ENCODE measurements at regions not wholly inside any gene's neighbourhood (a gene's known extent, or its start where the extent isn't known, plus 50 kb on each side); places are given as distances from the start of the nearest gene placed in this dataset.
A peak's percentile ranks its signal among the peaks of the same experiment; 100 is the strongest.
"Not testable (repeated sequence)": the region's sequence is repeated elsewhere in the genome, so short reads cannot be mapped to it uniquely, and the experiment has no call there.

DNA sequence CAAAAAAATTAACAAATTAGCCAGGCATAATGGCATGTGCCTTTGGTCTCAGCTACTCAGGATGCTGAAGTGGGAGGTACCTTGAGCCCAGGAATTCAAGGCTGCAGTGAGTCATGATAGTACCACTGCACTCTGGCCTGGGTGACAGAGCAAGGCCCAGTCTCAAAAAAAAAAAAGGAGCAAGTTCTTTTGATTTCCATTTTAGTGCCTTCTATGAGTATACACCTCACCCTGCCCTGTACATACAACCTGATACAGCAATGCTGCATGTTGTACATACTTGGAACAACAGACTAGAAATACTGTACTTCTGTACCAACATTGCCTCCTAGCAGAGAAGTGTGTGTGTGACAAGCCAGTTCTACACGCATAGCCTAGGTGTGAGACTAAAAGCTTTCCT, 97.3 kb upstream of the CARMIL1 start:
- DNase-seq (ENCODE audit: low read depth) = no peak

DNA sequence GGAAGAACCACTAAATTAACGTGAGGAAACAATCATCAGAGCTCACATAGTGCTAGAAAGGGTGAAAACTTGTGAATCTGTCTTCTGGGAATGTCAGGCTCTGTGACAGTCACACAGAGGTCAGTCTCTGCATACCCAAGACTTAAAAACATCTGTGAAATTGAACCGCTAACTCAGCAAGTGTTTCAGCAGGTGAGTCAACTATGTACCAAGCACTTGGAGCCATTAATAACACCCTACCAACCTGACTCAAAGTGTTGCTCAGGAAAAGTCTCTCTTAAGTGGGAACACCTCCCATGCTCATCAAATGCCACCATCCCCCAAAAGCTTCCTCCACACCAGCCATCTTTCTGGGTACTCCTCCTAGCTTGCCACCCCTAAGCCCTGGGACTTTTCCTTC, 92.3 kb upstream of the CARMIL1 start:
- DNase-seq (ENCODE audit: low read depth) = no peak

DNA sequence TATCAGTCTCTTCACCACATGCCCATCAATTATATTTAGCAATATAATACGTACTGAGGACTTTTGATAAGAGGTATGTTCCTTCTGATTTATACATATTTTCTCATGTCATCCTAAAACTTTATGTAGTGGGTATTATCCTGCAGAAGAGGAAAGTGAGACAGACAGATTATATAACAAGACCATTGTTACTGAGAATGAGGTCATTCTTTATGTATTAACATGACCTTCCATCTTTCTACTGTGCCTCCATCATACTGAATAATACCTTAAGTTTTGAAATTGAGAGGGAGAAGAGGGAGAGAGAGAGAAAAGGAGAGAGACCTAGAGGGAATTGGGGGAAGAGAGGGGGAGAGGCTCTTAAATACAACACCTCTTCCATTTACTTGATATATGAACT, 90.9 kb upstream of the CARMIL1 start:
- DNase-seq (ENCODE audit: low read depth) = no peak

DNA sequence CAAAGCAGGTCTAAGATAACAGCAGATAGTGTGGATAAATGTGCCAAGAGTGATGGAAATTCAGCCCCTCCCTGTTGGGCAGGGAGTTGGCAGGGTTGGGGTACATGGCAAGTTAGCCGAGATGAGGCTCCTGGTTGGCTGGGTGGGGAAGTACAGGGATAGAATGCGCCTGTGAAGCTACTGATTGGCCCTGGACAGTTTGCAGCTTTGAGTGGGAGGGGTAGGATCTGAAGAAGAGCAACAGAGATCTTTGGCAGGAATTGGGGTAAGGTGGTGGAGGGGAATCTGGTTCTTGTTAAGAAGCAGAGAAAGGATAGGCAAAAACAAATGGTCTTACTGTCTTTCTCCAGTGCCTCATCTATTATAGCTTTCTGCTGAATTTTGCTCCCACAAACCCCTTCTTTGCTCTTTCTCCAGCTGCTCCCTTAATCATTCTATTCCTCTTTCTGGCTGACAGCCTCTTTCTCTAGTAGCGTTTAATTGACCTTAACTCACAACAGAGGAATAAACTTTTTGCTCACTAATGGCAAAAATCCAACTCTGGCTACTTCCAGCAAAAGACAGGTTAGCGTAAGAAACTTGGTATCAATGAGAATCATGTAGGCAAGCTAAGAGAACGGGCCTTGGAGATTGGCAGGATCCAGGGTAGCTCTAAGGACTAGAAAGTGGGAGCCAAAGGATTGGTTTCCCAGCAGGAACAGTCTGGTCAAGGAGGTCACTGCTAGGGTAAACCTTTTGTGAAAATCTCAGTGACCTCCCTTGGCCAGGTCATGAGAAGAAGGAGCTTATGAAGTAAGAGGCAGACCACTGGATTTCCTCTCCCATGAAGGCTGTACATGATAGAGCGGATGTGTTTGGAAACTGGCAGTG, 86.3 kb upstream of the CARMIL1 start:
- DNase-seq (ENCODE audit: low read depth) = no peak

DNA sequence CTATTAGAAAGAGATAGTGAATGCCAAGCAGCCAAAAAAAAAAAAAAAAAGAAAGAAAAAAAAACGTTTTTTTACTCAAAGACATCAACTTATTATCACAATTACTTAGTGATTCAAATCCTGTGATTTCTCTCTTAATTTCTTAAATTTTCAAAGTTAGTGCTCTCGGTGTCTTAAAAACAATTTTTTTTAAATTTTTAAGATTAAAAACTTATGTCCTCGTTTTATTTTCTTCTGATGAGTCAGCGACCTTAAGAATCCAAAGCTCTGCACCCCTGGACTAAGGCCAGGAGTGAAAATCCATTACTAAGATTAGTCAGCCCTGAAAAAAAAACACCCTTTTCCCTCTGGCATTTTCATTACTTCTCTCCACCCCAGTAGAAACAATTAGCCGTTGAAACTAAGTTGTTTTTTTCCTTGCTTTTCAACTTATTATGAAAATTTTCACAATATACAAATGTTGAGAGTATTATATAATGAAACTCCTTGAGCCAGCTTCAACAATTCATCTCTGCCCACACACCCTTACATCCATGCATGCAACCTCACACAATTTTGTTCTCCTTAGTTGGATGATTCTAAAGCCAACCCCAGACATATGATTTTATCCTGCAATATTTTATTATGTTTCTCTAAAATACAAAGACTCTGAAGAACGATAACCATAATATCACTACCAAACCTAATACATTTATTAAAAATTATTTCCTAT, 85.6 kb upstream of the CARMIL1 start:
- DNase-seq (ENCODE audit: low read depth) = no peak

DNA sequence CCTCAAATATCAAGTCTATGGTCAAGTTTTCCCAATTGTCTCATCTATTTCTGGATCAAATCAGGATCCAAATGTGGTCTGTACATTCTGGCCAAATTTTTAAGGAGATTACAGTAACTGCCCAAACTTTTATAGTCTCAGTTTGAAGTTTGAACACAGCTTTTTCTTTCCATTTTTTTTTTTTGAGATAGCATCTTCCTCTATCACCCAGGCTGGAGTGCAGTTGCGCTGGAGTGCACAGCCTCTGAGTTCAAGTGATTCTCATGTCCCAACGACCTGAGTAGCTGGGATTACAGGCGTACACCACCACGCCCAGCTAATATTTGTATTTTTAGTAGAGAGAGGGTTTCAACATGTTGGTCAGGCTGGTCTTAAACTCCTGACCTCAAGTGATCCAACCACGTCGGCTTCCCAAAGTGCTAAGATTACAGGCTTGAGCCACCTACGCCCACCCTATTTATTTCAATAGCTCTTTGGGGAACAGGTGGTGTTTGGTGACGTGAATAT, 84.9 kb upstream of the CARMIL1 start:
- DNase-seq (ENCODE audit: low read depth) = no peak

DNA sequence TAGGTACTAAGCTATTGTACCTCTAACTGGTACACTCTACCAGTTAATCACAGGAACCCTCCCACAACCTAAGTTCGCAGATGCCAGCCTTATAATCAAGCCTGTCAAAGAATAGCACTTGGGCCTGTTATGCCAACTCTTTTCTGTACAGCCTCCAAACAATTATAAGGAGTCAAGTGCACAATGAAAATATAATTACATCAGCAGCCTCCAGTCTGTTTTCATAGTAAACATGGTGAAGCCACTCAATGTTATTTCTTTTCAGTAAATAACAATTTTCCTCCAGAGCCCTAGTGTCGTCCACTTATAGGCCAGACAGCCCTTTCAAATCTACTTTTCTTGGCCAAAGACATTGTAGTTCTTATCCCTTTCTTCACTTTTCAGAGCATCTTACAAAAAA, 82.7 kb upstream of the CARMIL1 start:
- no peak for DNase-seq (ENCODE audit: low read depth)

DNA sequence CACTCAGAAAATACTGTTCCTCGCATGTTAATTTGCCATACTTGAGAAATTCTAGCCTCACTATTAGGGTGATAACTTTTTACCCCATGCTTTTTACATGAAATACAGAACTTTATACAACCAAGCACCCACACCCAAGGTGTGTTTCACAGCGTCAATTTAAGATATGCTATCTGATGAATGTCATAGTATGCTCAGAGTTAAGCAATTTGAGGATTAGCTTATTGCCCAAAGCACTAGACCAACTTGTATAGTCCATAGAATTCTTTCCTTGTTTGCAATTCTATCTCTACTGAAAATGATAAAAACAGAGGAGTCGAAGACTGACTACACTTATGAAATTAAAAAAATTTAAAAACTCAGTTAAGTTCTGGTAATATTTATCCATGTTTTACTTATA, 82.1 kb upstream of the CARMIL1 start:
- DNase-seq (ENCODE audit: low read depth) = no peak

DNA sequence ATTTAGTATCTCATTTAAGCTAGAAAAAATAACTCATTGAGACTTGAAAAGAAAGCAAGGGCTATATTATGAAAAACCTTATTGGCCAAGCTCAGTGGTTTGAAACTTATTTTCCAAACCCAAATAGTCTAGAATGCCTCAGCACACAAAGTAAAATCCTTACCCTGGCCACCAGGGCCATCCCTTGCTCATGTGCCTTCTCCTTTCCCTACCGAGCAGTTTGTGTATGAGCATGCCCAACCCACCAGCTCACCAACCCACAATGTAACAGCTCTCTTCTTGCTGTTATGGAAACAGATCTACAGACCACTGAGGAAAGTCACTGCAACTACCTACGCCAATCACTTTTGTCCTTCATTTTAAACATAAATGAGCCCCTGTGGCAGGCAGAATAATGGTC, 79.6 kb upstream of the CARMIL1 start:
- DNase-seq (ENCODE audit: low read depth) = no peak

DNA sequence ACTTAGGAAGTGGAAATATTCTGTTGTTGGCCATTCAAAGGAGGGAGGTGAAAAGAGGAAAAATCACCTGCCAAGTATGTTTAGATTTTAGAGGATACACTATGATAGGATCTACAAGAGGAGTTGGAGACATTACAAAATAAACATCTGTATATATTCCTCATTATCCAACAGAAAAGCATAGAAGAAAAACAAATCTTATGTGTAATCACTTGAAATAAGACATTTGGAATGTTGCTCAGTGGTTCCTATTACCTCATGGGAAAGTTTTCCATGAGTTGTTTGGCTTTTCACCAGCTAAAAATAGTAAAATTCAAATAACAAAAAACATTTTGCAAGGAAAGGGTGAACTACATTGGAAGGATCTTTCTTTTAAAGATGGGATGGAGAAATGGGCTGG, 76.7 kb upstream of the CARMIL1 start:
- no peak for DNase-seq (ENCODE audit: low read depth)

DNA sequence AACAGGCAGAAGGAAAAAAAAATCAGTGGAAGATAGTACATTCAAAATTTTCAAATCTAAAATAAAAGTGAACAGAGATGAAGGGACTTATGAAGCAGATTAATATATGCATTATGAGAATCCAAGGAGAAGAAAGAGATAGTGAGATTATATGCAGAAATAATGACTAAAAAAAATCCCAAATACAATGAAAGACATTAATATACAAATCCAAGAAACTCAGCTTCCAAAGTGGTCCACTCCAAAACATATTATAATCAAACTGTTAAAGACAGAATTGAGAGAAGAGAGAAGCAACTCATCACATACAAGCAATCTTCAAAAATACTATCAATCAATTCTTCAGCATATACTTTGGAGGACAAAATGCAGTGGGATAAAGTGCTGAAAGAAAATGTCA, 73.5 kb upstream of the CARMIL1 start:
- no peak for DNase-seq (ENCODE audit: low read depth)

DNA sequence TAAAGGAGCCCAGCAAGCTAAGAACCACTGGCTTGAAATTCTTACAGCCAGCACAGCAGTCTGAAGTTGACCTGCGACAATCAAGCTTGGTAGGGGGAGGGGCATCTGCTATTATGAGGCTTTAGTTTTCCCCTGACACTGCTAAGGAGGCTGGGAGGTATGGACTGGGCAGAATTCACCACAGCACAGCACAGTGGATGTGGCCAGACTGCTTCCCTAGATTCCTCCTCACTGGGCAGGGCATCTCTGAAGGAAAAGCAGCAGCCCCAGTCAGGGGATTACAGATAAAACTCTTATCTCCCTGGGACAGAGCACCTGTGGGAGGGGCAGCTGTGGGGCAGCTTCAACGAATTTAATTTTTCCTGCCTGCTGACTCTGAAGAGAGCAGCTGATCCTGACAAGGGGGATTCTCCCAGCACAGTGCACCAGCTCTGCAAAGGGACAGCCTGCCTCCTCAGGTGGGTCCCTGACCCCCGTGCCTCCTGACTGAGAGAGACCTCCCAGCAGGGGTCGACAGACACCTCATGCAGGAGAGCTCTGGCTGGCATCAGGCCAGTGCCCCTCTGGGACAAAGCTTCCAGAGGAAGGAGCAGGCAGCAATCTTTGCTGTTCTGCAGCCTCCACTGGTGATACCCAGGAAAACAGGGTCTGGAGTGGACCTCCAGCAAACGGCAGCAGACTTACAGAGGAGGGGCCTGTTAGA, 71.6 kb upstream of the CARMIL1 start:
- DNase-seq (ENCODE audit: low read depth) = not testable (repeated sequence)

DNA sequence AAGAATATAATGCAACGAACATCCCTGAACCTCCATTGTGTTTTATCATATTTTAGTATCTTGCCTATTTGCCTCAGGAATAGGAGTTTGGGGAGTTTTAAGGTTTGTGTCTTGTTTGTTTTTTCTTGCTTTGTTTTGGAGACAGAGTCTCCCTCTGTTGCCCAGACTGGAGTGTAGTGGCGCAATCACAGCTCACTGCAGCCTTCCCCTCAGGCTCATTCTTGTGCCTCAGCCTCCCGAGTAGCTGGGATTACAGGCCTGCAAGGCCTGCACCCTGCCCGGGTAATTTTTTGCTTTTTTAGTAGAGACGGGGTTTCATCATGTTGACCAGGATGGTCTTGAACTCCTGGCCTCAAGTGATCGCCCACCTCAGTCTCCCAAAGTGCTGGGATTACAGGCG, 63.3 kb upstream of the CARMIL1 start:
- DNase-seq (ENCODE audit: low read depth) = no peak

DNA sequence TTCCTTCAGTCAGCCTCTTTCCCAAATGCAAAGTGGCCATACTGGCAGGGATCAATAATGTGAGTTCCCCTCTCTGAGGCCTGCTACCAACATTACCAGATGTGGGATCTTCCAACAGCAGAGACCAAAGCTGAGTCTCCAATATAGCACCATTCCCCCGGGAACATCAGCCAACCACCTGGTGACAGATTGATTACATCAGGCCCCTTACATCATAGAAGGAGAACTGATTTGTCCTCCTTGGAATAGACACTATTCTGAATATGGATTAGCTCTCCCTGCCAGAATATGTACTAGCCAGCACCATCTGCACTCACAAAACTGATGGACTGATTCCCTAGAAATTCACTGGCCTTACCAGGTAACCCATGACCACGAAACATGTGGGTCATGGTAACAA, 61.9 kb upstream of the CARMIL1 start:
- DNase-seq (ENCODE audit: low read depth) = no peak

DNA sequence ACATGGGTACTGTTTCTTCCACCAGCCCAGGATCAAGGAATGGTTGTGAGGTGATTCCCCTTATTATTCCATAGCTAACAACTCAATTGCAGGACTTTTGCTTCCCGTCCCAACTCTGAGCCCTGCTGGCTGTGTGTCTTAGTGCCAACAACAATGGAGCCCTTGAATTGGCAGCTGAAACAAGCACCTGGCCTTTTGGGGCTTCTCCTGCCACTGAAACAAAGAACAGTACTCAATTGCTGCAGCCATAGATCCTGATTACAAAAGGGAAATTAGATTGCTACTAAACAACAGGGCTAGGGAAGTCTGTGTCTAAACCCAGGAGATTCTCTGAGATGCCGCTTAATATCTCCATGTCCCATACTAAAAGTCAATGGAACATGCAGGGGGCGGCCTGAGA, 61.3 kb upstream of the CARMIL1 start:
- DNase-seq (ENCODE audit: low read depth) = no peak

DNA sequence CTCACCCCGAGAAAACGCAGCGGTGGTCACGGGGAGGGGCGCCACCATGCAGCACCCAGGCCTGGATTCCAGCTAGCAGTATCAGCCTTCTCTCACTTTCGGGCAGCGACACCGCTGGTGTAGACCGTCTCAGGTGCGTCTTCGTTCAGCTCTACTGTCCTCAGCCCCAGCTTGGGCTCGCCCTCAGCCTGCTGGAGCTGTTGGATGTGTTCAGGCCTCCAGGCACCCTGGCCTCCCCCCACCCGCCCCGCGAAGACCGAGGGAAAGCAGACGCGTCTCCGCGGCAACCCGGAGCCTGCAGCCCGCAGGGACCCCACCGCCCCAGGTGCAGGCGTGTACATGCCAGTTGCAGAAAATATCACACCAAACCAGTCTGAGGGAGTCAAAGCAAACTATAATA, 60.8 kb upstream of the CARMIL1 start:
- no peak for DNase-seq (ENCODE audit: low read depth)

DNA sequence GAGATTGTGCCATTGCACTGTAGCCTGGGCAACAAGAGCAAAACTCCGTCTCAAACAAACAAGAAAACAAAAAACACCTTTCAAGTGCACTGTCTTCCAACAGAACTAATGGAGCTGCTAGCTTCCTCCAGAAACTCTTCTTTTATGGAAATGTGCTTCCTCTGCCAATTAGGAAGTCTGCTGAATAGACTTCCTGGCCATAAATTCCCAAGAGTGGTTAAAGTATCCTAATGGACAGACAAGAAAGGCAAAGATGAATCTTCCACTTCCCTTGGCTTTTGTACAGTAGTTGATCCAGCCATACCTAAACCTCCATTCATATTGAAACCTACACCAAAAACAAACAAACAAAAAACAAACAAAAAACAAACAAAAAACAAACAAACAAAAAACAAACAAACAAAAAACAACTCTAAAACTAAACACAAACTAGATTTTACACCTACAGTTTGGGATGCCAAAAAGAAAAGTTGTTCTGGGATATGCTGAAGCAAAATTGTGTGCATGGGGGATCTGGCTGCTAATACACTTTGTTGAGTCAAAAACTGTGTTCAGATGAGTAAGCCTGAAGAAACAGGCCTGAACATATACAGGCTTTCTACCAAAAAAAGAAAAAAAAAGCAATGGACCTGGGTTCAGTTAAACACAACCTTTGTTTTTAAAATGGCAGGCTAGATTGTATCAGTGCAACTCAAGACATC, 59.8 kb upstream of the CARMIL1 start:
- no peak for DNase-seq (ENCODE audit: low read depth)

DNA sequence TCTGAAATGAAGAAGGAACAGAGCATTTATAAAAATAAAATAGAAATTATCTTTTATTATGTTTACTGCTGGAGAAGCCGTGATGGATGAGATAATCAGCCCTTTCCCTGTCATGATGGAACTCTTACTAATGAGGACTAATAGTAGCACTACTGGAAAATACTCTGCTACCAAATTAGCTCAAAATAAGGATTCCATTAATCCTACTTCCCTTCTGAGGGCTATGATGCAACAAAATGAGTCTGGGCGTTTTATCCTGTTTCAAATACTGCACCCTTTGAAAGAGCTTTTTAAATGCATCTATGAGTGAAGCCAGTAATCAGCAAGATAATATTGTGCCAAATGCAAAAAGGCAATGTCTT, 59.3 kb upstream of the CARMIL1 start:
- no peak for DNase-seq (ENCODE audit: low read depth)

DNA sequence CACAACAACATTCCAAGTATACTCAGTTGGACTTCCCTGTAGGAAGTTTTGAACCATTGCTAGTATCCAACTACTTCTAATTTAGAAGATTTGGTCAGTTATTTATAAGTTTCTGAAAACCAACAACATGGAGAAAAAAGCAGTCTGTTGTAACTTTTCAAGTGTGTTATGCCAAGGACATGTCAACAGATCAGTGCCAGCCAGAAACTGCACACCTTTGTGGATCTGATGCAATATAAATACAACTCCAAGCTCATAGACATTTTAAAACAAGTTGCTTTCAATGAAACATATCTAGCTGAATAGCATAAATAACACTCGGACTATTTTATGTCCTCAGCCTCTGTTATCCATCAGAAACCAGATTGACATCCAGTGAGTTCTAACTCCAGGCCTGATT, 58.3 kb upstream of the CARMIL1 start:
- no peak for DNase-seq (ENCODE audit: low read depth)

DNA sequence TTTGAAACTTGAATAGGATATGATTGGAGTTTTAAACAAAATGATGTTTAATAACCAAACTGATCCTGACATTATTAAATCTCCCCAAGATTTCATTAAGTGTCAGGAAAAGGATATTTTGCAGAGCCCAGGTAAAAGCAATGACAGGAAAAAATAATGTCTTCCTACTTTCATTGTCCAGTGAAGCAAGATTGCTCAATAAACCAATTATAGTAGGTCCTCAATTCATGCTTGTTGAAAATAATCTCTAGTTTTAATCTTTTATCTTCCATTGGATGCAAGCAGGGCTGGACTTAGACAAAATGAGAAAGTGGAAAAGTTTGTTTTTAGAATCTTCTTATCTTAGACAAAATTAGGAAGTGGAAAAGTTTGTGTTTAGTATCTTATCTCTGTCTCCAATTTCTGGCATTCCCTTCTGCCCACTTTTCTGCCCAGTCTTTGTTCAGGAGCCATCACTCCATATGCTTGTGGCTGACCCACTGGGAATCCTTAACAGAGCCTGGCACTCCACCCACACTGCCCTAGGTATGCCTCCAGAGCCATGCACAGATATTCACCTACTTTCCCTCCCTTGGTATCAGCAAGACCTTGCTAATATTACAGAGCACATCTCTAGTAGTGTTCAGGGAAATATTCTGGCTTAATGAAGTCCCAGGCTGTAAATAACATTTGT, 57.0 kb upstream of the CARMIL1 start:
- no peak for DNase-seq (ENCODE audit: low read depth)

DNA sequence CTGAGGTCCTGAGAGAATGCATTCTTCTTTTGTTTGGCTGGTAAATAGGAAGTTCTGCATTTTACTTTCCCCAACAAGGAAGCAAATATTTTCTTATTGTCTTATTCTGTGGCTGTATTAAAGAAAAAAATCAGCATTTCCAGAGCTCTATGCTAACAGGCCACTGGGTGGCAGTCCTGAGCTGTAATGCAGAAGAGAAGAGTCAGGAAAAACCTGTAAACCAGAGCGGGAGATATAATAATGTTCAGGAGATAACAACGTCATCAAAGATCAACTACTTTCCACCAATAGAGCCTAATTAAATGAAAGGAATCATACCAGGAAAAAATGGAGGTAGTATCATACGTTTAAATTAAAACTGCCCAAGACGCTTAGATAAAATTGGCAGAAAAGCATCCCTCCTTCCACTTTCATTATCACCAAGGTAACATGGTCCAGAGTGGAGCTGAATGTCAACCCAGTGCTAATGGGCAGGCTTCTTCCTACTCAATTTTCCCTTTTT, 55.6 kb upstream of the CARMIL1 start:
- DNase-seq (ENCODE audit: low read depth) = peak; percentile 52

DNA sequence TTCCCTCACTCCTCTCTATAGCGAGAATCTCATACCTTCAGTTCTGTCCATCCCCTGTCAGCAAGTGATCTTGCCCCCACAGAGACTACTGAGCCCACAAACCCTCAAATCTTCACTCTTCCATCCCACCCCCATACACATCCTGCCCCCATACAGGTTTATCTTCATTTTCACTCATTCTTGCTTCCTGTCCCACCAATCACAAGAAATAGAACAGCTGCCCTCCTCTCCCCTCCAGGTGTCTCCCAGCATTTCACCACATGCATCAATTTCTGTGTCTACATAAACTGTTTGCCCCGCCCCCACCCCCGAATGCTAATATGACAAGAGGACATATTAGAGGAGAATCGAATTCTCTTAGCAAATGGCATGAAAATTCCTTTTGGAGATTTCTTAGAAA, 54.9 kb upstream of the CARMIL1 start:
- no peak for DNase-seq (ENCODE audit: low read depth)

All from activated T-cell treated with anti-CD3 and anti-CD28 coated beads for 24 hours (primary cell).